Tongue (tissue), 1 donor: ENCODE measurements at regions not wholly inside any gene's neighbourhood (a gene's known extent, or its start where the extent isn't known, plus 50 kb on each side); places are given as distances from the start of the nearest gene placed in this dataset.

Source experiments
- DNase-seq: peaks from one replicate; pipeline ENCODE4 v3.0.0-alpha.2; 2015

DNA sequence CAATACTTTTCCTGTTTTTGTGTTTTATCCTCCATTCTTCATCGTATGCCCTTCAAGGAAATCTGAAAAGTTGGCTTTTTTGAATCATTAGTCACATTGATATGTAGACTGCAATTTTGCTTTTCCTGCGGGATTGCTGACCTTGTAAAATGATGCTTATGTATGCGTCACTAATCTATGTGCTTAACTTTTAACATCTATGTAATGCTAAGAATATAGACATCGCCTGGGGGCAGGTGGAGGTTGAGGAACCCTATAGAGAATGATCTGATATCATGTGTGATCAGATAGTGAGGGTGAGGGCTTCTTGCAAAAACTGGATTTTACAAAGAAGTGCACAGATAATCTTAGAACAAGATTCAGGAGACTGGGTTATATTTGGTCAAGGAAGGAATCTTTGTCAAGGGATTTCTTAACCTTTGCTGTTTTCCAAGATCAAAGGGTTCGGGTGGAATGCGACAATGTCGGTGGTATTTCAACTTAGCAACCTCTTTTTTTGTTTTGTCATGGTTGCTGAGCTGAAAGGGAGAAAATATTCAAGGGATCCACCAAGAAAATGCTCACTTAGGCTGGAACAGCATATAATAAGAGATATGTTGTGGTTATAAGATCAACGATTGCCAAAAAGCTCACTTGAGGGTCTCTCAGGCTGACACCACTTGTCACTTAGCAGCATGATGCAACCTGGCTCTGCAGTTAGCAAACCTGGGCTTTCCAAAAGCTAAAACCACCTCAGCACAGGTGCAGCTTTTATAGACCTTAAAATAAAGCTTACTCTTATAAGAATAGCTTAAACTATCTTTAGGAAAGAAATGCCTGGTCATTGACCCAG lies 70.6 kb upstream of the PUDP start:
- DNase-seq, result no peak

DNA sequence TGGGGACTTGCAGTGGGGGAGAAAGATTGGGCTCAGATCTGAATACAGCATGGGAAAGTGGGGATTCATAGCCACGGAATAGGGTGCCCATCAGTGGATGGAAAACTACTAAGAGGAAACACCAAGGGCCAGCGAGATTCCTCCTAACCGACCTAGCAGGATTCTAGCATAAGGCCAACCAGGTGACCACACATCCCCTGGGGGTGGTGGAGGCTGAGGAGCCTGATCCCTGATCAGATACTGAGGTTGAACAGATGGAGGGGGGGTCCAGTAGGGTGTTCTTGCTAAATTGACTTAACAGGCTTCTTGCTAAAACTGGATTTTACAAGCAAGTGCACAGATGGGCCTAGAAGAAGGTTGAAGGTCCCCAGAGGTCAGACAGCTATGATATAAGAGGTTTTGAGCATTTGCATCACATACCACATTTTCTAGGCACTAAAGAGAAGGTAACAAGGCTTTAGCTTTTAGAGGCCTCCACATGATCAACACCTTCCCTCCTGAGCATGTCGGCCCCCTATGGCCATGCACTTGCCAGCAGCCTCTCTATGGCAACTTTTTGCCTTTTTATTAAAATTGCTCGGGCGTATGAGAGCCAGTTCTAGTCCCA lies 69.1 kb upstream of the PUDP start:
- DNase-seq, result no peak

DNA sequence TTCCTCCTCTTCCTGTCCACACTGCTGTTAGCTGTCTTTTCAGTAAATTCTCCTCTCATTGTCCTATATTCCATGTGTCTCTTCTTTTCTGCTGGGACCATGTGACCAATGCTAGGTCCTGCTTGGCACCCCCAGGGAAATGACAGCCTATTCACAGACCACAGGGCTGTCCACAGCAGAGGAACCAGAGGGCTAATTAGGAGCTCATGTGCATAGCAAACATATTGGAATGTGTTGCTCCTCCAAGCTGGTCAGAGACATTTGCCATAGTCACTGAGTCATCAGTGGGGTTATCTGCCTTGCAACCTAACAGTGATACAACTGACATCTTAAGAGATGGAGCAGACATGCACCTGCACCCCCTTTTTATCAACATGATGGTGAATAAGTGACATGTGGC lies 67.9 kb upstream of the PUDP start:
- no peak for DNase-seq

DNA sequence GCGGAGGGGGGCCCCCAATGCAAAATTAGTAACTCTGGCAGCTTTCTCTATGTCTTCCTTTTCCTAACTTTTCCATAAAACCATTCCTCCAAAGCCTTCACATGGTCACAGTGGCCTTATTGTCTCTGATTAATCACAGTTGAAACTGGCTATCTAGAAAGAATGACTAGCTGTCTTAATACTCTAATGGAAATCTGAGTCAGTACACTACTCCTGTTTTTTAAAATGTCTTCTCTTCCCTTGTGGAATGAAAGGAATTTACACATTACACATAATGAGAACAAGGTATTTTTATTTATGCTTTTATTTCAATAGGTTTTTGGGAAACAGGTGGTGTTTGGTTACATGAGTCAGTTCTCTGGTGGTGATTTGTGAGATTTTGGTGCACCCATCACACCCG lies 66.3 kb upstream of the PUDP start:
- no peak for DNase-seq

DNA sequence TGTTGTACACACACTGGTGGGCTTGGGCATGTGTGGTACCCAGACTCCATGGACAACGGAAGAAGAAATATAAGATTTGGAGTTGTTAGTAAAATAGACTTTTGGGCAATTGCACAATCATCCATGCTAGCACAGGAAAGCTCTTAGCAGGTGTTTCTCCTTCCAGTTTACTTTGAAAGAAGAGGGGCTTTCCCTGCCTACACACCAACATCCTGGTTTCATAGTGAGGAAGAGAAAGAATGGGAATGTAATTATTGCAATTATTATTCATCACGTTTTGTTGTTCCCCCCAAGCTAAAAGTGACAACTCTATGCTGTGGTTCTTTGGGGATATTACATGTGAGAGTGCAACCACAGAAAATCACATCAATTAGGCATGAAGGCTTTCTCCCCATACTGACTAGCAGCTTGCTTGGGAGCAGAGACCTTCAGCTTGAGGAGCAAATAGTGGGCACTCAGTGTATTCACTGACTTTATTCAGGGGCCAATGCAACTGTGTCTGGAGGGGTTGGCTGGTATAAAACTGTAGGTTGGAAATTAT lies 57.2 kb upstream of the PUDP start:
- DNase-seq, result no peak

DNA sequence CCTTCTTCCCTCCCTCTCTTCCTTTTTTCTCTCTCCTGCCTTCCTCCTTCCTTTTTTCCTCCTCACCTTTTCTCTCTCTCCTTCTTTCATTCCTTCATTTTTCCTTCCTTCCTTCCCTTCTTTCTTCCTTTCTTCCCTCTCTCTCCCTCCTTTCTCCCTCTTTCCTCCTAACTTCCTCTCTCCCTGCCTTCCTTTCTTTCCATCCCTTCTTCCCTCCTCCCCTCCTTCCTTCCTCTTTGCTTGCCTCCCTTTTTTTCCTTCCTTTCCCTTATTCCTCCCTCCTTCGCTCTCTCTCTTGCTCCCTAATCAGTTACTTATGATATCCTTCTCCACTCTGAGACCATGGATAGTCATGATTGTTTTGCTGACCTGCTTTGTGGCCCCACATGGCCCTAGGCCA lies 56.7 kb upstream of the PUDP start:
- DNase-seq, result no peak

DNA sequence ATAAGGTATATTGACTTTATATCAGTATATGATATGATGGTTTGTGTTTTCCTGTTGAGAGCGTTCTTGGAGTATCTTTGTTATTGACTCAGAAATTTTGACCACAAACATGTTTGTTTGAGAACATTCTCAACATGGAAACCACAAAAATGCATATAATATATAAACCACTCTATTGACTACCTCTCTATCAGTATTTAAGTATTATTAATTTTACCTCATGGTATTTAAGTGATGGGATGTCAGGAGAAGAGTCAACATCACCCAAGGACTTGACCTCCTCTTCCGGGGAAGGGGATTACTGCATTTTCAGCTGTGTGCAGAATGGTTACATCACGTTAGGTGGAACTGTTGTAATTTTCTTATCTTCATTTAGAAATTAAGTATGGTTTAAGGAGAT lies 54.3 kb upstream of the PUDP start:
- DNase-seq, result no peak

DNA sequence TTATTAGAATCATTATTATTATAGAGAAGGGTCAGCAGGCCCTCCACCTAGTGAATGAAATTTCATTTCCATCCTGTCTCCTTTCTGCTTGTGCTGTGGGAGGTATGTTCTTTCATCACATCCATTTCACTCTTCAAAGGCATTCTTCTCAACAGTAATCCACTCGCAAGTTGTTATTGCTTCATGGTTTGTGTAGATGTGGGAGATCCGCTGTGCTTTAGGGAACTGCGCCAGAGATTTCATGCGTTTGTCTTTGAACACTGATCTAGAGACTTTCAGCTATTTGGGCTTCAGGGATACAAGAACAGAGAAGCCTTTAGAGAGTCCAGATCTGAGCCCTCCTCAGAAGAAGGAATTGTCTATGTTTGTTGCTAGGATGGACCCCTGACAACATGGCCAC lies 53.5 kb upstream of the PUDP start:
- DNase-seq, result peak; percentile 1

DNA sequence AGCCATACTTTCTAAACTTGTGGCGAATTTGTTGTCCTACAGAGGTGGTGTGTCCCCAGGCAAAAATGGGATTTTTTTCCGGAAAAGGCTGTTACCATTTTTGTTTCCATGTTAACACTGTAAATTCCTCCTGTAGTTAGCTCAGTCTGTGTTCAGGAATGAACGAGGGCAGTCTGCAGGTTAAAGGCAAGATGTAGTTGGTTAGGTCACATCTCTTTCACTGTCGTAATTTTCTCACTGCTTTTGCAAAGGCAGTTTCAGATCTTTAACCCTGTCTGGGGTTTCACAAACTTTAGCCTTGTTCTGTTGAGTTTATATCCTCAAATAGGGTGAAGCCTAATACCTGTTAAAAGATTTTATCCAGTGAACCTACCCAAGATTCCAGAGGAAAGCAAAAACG lies 50.5 kb upstream of the PUDP start:
- DNase-seq, result no peak
